Aorta (tissue), 5 donors: ENCODE measurements at regions not wholly inside any gene's neighbourhood (a gene's known extent, or its start where the extent isn't known, plus 50 kb on each side); places are given as distances from the start of the nearest gene placed in this dataset.

Experiments used
- ATAC-seq: fragments of 200-7000 bp; cut with Tn5 transposase; one replicate; pipeline ENCODE4 v1.9.1; 2022; ENCODE audit warnings: moderate library complexity; ENCODE audit not compliant: low FRiP score
- DNase-seq, 2 donors: peaks; one replicate each; pipeline ENCODE4 v3.0.0-alpha.2; 2020
- H3K27ac ChIP-seq, 2 donors: one replicate each; pipeline ENCODE4 v1.5.1; 2013; ENCODE audit warnings: low read length in 2 of 2, mild to moderate bottlenecking in 2 of 2, moderate library complexity in 2 of 2, control low read depth in 1 of 2, inconsistent platforms in 1 of 2, low read depth in 1 of 2
- H3K27me3 ChIP-seq, 2 donors: one replicate each; pipeline ENCODE4 v1.6.1; 2013; ENCODE audit warnings: control low read depth in 1 of 2, low read length in 1 of 2, mild to moderate bottlenecking in 1 of 2, moderate library complexity in 1 of 2; ENCODE audit not compliant: insufficient read depth in 2 of 2, control insufficient read depth in 1 of 2
- H3K36me3 ChIP-seq, 2 donors: one replicate each; pipeline ENCODE4 v1.6.1; 2013; ENCODE audit warnings: control low read depth in 1 of 2, low read length in 1 of 2, mild to moderate bottlenecking in 1 of 2; ENCODE audit not compliant: insufficient read depth in 2 of 2, control insufficient read depth in 1 of 2
- H3K4me1 ChIP-seq, 2 donors: one replicate each; pipeline ENCODE4 v1.6.1; 2013; ENCODE audit warnings: low read length in 2 of 2, control low read depth in 1 of 2, mild to moderate bottlenecking in 1 of 2, moderate library complexity in 1 of 2; ENCODE audit not compliant: insufficient read depth in 2 of 2, control insufficient read depth in 1 of 2
- H3K4me3 ChIP-seq, 2 donors: one replicate each; pipeline ENCODE4 v1.5.1; 2013; ENCODE audit warnings: low read length in 2 of 2, control low read depth in 1 of 2, mild to moderate bottlenecking in 1 of 2
- H3K9me3 ChIP-seq: one replicate; pipeline ENCODE4 v1.6.1; 2013; ENCODE audit warnings: mild to moderate bottlenecking, low read length; ENCODE audit not compliant: control insufficient read depth
- WGBS, 2 donors: extraction: QIAGEN DNeasy Blood & Tissue Kit; methylation state at CpG; one replicate each; pipeline ENCODE4 v1.1.7; 2013; 5-methylcytosine and 5-hydroxymethylcytosine counted together
- intact Hi-C, 2 donors: fragments of 100-400 bp; cut with DNase I; formaldehyde crosslinking; loops; one replicate each; pipeline versions ENCODE4 v1.14.2 to v1.15.0; 2022
- donor health status: healthy with polysubstance abuse.
- donor health status: Bipolar disorder and iron deficiency.
- donor health status: DM: no; HTN: no; CAD: no.
- donor health status: DM: no; HTN: no; CAD: no.
- donor health status: DM: yes; HTN: yes; CAD: no.

DNA sequence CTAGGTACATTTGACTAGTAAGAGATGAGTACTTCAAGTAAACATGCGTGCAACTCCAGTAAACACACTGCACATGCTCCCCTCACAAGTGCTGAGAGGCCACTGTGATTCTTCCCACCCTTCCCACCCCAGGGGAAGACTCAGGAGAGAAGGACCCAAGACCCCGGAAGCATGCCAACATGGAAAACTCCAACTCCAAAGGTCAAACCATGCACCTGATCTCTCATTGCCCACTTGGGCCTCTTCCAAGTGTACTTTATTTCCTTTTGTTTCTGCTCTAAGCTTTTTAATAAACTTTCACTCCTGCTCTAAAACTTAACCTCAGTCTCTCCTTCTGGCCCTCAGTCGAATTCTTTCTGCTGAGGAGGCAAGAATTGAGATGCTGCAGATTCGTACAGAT is 78.5 kb downstream of the CD83 start:
- no peaks in the 10 kb centered on the region for H3K36me3 ChIP-seq
- H3K4me1 ChIP-seq = no peaks in the 10 kb centered on the region
- peaks cover 0 to 1% of the 10 kb centered on the region in 2 donors for H3K27me3 ChIP-seq
- no peak for DNase-seq
- no peak for ATAC-seq
- intact Hi-C loops = no loop called here
- WGBS, 2 donors = 94 to 99% methylated on average over 4 of the region's 4 CpGs
- no peak overlapping the region for H3K27ac ChIP-seq
- no peak overlapping the region for H3K4me3 ChIP-seq
- H3K9me3 ChIP-seq = no peaks in the 10 kb centered on the region

- DNase-seq (no peak), ATAC-seq (no peak)
- Histone ChIP-seq H3K4me1 (no peaks in the 10 kb centered on the region), H3K4me3 (no peak overlapping the region), H3K9me3 (no peaks in the 10 kb centered on the region), H3K36me3 (no peaks in the 10 kb centered on the region), H3K27ac (no peak overlapping the region), H3K27me3 (peaks cover 0 to 1% of the 10 kb centered on the region in 2 donors)
- WGBS, 2 donors = 67 to 77% methylated on average over 3 of the region's 3 CpGs
- intact Hi-C loops = no loop called here
These were observed 79.5 kb downstream of the CD83 start for GRCh38 chr6:14197118-14197517.

DNA sequence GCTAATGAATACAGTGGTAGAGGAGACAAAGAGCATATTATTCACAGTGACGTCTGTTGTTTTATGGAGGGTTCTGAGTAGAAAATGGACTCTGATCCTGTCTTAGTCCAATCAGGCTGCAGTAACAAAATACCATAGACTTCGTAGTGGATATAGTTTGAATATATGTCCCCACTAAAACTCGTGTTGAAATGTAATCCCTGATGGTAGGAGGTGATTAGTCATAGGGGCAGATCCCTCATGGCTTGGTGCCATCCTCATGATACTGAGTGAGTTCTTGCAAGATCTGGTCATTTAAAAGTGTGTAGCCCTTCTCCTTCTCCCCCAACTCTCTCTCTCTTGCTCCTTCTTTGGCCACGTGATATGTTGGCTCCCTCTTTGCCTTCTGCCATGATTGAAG is 82.5 kb downstream of the CD83 start:
- no peak for ATAC-seq
- Histone ChIP-seq H3K4me1 (no peaks in the 10 kb centered on the region), H3K4me3 (no peak overlapping the region), H3K27ac (no peak overlapping the region), H3K36me3 (no peaks in the 10 kb centered on the region), H3K9me3 (no peaks in the 10 kb centered on the region), H3K27me3 (peaks cover 0 to 1% of the 10 kb centered on the region in 2 donors)
- intact Hi-C loops = no loop called here
- 79 to 80% methylated on average over 4 of the region's 4 CpGs for WGBS, 2 donors
- no peak for DNase-seq

GRCh38 chr6:14202947-14203346 is 85.4 kb downstream of the CD83 start:
- intact Hi-C loops = no loop called here
- DNase-seq (no peak), ATAC-seq (no peak)
- Histone ChIP-seq H3K4me3 (no peak overlapping the region), H3K4me1 (no peaks in the 10 kb centered on the region), H3K27ac (no peak overlapping the region), H3K36me3 (no peaks in the 10 kb centered on the region), H3K27me3 (peaks cover 0 to 1% of the 10 kb centered on the region in 2 donors), H3K9me3 (no peaks in the 10 kb centered on the region)
- 93 to 96% methylated on average over 11 of the region's 11 CpGs for WGBS, 2 donors

- no peaks in the 10 kb centered on the region for H3K27me3 ChIP-seq
- H3K4me1 ChIP-seq = no peaks in the 10 kb centered on the region
- no peaks in the 10 kb centered on the region for H3K9me3 ChIP-seq
- no peaks in the 10 kb centered on the region for H3K36me3 ChIP-seq
- no peak overlapping the region for H3K27ac ChIP-seq
- ATAC-seq = no peak
- no peak for DNase-seq
- 84% methylated on average over 3 of the region's 3 CpGs for WGBS, 2 donors
- no peak overlapping the region for H3K4me3 ChIP-seq
- intact Hi-C loops = no loop called here
These were observed 88.8 kb downstream of the CD83 start for GRCh38 chr6:14206391-14206790.

GRCh38 chr6:14207448-14207847 is 89.9 kb downstream of the CD83 start:
- Histone ChIP-seq H3K9me3 (no peaks in the 10 kb centered on the region), H3K27ac (no peak overlapping the region), H3K4me3 (no peak overlapping the region), H3K4me1 (no peaks in the 10 kb centered on the region), H3K27me3 (no peaks in the 10 kb centered on the region), H3K36me3 (no peaks in the 10 kb centered on the region)
- no peak for DNase-seq
- 88 to 91% methylated on average over 1 of the region's 1 CpG for WGBS, 2 donors
- intact Hi-C loops = no loop called here
- ATAC-seq = no peak

DNA sequence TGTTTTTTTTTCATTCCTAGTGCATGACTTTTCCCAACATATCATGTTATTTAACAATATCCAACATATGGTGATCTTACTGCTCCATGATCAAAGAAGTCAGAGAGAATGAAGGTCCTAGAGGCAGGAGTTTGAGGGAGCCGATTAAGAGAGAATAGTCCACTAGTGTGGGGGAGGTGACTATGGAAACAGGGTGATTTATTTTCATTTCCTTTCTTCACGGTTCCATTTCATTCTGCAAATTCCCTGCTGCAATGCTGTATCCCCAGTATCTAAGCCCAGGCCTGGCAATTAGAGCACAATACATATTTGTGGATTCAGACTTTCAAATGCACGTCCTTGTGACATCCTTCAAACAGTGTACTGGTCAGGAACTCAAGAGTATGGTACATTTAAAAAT is 91.4 kb downstream of the CD83 start:
- Histone ChIP-seq H3K4me1 (no peaks in the 10 kb centered on the region), H3K4me3 (no peak overlapping the region), H3K27ac (no peak overlapping the region), H3K9me3 (no peaks in the 10 kb centered on the region), H3K36me3 (no peaks in the 10 kb centered on the region), H3K27me3 (no peaks in the 10 kb centered on the region)
- intact Hi-C loops = no loop called here
- no peak for ATAC-seq
- WGBS, 2 donors = 67% methylated on average over 3 of the region's 3 CpGs
- DNase-seq = no peak

- H3K27me3 ChIP-seq = no peaks in the 10 kb centered on the region
- ATAC-seq (no peak), DNase-seq (no peak)
- H3K36me3 ChIP-seq = no peaks in the 10 kb centered on the region
- no peak overlapping the region for H3K4me3 ChIP-seq
- no peaks in the 10 kb centered on the region for H3K4me1 ChIP-seq
- H3K27ac ChIP-seq = no peak overlapping the region
- 78 to 79% methylated on average over 10 of the region's 10 CpGs for WGBS, 2 donors
- H3K9me3 ChIP-seq = no peaks in the 10 kb centered on the region
- intact Hi-C loops = loop anchor here (2.0 to 10.0 kb wide), 3 partner anchors 1227 to 1415 kb away; no protein-coding TSS in a partner anchor
These were observed 92.5 kb downstream of the CD83 start for GRCh38 chr6:14210077-14210476.

GRCh38 chr6:14210663-14211561 is 93.3 kb downstream of the CD83 start:
- intact Hi-C loops = loop anchor here (2.0 to 10.0 kb wide), 3 partner anchors 1226 to 1414 kb away; no protein-coding TSS in a partner anchor
- Histone ChIP-seq H3K27me3 (no peaks in the 10 kb centered on the region), H3K36me3 (no peaks in the 10 kb centered on the region), H3K4me3 (peak overlapping the region; percentile 25 to 40), H3K27ac (no peak overlapping the region), H3K9me3 (no peaks in the 10 kb centered on the region), H3K4me1 (no peaks in the 10 kb centered on the region)
- 1 to 2% methylated on average over 90 to 100 of the region's 100 CpGs for WGBS, 2 donors
- DNase-seq (peak; percentile 96 to 97), ATAC-seq (peak; percentile 96)
